ENCODE measurements at regions not wholly inside any gene's neighbourhood (a gene's known extent, or its start where the extent isn't known, plus 50 kb on each side); places are given as distances from the start of the nearest gene placed in this dataset.
"Not testable (repeated sequence)": the region's sequence is repeated elsewhere in the genome, so short reads cannot be mapped to it uniquely, and the experiment has no call there.

- DNase-seq, result no peak
Measured at GRCh38 chr5:88666761-88667495, 216.1 kb downstream of the MEF2C start.

DNA sequence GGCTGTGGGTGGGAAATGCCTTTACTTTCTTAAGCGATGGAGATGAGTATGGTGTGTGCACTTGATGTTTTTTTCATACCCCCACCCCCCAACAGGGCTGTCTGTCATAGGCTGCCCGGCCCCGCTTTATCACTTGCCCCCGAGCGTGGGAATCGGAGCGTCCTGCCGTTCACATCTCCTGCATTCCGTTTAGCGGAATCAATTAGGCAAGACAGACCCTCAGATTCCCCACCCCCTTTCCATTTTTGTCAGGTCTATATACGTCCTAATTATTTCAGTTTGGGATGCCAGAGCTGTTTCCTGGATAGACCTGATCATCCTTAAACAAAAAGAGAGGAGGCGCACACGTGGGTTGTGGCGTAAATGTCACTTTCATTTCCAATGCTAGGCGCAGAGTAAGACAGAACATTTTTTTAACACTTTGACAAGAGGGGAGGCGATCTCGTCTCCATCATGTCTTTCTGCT is 217.2 kb downstream of the MEF2C start:
- DNase-seq, result no peak

DNA sequence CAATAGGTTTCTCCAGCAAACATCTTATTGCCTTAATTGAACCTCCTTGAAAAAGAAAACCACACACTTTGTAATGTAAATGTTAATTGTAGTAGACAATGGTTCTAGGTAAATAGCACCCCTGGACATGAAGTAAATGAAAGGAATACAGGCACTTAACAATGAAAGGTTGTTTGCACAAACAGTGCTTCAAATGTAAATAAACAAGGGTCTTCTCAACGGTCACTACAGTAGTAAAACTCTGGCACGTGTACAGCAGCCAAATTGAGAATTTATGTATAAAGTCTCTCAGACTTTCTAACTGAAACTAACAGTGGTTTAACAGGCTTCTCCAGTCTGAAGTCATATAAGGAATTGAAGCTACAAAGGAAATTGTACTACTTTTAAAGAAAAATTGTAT is 218.3 kb downstream of the MEF2C start:
- DNase-seq, result no peak

DNA sequence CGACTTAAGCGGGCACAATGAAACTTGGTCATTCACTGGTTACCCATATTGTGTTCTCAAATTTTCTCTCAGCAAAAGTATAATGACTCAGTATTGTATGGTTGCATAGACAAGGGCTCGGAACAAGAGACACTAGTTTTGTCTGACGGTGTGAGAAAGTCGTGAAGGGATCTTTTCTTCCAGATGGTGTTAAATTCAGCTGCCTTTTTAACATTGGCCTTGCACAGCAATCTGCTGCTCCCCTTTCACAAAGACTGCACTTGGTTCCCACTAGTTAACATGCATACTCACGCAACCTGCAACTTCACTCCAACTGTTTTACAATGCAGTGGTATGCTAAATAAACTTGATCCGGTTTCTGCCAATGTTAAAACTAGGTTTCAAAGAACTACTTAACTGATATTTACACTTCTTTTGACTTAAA is 219.2 kb downstream of the MEF2C start:
- no peak for DNase-seq

DNA sequence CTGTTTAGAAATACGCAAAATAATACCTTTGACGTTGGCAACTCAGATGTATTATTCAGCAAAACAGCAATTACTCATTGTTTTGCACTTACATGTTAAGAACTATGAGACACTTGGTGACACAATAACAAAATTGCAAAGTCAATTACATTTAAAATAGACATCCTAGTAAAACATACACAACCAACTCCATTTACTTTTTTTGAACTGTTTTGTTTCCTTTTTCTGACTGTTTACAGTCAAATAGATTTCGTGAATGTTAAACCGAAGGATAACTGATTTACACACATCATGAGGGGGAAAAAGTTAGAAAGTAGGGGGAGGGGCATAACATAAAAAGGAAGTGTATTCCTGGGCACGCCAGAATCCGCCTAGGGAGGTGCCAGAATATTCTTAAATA is 220.1 kb downstream of the MEF2C start:
- no peak for DNase-seq

DNA sequence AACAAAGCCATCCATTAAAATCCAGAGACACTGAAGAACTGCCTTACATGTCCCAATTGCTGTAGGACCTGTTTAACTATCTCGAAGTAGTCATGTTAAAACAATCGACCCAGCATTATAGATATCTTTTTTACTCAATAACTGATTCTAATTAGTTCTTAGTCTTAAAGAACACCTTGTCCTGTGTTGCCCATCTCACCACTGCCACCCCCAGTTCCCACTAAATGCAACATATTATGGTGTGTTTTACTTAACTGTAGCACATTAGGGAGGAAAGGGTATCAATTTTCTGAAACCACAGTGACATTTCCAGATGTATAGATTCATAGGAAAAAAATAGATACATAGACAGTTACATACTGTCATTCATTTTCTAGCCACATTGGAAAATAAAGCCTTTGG is 221.2 kb downstream of the MEF2C start:
- DNase-seq, result no peak

DNA sequence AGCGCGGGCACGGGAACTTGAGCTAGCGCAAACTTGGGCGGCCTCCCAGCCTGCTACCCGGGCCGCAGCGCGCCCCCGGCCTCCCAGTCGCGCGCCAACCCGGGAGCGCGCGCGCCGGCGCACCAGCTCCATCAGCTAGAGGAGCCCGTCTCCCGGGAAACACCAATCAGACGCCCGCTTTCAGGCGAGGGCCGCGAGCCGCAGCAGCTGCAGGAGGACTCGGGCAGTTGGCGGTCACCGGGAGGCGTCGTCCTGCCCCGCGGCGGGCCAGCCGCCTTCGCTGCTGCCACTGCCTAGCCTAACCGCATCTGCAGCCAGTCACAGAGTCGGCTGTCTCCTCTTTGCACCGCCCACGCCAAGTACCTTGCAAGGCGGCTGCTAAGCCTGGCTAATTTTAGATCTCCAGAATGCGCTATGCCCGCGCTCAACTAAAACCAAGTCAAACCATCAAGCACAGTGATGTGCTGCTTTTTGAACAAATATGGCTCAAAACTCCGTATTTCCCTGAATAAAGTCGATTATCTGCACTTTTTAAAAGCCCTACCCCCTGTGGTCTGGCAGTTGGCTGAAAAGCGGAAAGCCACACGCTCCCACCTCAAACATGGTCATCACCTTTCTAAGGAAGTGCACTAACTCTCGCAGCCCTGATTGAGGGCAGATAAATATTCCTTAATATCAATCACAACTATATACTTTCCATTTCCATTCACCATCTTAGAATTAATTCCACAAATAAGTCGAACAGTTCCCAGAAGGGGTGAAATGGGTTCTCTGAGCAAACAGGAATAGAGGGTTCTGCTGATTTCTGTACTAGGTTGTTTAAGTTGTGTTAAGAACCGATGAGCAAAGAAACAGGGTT is 221.8 kb downstream of the MEF2C start:
- peak; percentile 85 for DNase-seq

DNA sequence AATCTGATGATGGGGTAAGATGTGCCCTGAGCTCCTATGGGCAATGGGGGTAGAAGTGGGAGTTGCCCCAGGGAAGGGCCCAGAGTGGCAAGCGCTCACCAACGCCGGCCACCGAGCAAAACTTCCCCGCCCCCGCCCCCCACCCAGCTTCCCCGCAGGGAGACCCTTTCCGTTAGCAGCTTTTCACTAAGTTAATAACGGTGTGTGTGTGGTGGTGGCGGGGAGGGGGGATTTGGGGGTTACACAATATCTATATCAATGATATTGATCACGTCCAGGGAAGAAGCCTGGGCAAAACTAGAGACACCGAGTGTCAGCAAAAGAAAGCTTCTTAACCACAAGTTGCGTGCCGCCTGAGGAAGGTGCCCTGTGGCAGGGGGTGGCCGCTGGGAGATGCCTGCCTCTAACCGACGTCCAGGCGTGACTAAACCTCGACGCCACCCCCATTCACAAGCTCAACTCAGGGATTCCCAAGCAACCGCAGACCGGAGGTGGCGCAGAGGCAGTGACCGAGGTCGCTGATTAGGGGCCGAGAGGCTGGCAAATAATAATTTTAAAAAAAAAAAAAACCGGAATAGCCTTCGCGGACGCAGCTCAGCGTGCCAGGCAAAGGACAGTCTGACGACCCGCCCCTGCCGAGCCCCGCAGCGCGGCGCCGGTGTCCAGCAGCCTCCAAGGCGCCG is 222.6 kb downstream of the MEF2C start:
- no peak for DNase-seq

- DNase-seq, result no peak
Measured at GRCh38 chr5:88659529-88660263, 223.3 kb downstream of the MEF2C start.

DNA sequence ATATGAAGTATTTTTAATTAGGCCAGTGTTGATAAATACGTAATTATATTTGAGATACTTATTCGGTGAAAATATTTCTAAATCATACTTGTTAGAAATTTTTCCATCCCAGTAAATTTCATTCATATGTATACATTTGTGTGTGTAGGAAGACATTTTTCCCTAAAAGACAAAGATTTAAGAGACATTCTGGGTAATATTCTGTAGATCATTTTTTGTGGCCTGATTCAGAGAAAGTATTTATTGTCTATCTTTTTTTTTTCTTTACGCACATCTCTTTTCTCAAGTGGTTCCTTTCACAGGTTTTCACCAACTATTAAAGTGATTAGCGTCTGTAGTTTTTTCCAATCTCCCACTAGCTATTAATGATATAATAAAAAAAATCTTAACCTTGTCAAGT is 224.1 kb downstream of the MEF2C start:
- DNase-seq, result no peak

- DNase-seq, result no peak
Measured at GRCh38 chr5:88657906-88658775, 224.8 kb downstream of the MEF2C start.

DNA sequence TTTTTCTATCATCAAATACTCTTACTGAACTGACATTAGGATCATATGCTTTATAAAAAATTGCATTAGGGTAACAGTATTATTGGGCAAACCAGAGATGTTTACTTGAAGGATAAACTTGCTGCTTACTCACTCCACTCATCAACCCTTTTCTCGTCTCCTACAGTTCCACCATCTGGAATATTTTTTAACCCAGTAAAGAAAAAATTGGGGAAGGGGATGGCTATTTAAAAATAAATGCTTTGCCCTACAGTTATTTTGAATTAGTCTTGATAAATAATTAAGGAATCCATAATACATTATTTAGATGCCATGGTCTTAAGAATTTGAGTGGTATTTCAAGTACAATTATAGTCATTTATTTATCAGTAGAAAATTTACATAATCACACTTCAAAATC is 225.8 kb downstream of the MEF2C start:
- no peak for DNase-seq

DNA sequence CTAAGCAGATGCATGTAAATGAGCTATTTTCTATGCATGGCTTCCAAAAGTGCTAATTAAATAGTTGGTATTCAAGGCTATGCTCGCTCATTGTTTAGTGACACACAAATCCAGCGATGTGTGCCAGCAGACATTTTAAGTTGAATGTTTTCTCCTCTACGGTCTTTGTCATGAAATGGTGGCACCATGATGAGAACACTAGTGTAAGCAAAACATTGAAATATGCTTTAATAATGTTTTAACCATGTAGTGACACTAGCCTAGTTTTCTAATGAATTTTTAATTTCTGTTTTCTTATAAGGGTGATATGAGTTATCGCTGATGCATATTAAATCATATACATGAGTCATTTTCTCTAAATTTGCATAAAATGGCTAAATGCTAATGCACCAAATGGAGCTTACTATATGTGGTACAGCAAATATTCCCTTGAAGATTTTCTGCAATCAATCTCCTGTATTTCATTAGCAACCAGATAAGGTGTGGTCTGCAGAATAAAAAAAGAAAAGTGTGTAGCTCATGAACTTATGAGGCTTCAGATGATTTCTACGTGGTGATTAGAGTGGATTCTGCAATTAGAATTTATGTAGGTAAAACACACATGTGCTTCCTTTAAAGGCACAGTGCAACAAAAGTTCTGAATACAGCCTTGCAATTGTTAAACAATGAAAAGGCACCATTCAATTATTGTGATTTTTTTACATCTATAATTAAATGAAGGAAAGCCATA is 226.6 kb downstream of the MEF2C start:
- no peak for DNase-seq

- DNase-seq, result no peak
Measured at GRCh38 chr5:88653471-88653870, 229.5 kb downstream of the MEF2C start.

DNA sequence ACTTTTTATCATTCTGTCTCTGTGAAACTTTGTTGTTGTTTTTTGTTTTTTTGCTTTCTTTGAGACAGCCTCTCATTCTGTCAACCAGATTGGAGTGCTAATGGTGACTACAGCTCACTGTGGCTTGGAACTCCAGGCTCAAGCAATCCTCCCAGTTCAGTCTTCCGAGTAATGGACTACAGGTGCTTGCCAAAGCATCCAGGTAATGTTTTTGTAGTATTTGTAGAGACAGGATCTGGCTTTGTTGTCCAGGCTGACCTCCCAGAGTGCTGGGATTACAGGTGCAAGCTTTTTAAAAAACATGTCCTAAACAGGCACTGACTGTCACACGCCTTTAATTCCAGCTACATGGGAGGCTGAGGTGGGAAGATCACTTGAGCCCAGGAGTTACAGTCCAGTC is 235.1 kb downstream of the MEF2C start:
- DNase-seq, result no peak

GRCh38 chr5:88646866-88647265 is 236.1 kb downstream of the MEF2C start:
- no peak for DNase-seq

GRCh38 chr5:88644676-88645075 is 238.3 kb downstream of the MEF2C start:
- no peak for DNase-seq

DNA sequence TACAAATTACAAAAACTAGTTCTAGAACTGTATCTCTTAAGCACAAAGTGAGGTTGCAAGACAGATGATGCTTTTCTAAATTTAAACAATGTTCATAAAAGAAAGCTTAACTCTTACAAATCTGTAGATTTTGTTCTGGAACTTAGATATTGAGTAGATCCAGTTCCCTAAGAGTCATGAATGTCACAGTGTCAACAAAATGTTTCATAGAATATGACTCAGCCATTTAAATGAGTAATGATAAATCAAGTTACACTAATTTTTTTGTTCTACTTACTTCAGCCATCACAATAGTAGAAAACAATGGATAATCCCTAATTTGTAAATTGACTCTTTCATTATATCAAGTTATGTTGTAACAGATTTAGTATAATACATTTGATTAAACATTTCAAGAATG is 239.7 kb downstream of the MEF2C start:
- no peak for DNase-seq

DNA sequence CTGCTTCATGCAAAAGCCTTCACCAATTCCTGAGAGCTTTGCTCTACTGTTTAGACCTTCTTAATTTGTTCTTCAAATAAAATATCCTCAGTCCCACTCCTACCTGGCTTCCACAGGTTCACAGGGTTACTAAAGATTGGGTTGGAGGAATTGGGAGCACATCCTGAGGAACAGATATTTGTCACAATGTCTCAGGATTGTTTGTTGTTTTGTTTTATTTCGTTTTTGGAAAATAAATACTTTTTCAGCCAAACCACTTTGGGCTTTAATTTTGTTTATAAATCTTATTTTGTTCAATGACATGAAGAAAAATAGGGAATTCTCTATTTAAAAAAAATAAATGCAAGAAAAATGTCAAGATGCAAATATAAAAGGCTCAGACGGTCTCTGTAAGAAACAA is 249.0 kb downstream of the MEF2C start:
- DNase-seq, result no peak

- not testable (repeated sequence) for DNase-seq
Measured at GRCh38 chr5:88622890-88623289, 260.1 kb downstream of the MEF2C start.

GRCh38 chr5:88615767-88616166 is 267.2 kb downstream of the MEF2C start:
- DNase-seq, result not testable (repeated sequence)
